ENCODE measurements at regions not wholly inside any gene's neighbourhood (a gene's known extent, or its start where the extent isn't known, plus 50 kb on each side); places are given as distances from the start of the nearest gene placed in this dataset.
"Not testable (repeated sequence)": the region's sequence is repeated elsewhere in the genome, so short reads cannot be mapped to it uniquely, and the experiment has no call there.

DNA sequence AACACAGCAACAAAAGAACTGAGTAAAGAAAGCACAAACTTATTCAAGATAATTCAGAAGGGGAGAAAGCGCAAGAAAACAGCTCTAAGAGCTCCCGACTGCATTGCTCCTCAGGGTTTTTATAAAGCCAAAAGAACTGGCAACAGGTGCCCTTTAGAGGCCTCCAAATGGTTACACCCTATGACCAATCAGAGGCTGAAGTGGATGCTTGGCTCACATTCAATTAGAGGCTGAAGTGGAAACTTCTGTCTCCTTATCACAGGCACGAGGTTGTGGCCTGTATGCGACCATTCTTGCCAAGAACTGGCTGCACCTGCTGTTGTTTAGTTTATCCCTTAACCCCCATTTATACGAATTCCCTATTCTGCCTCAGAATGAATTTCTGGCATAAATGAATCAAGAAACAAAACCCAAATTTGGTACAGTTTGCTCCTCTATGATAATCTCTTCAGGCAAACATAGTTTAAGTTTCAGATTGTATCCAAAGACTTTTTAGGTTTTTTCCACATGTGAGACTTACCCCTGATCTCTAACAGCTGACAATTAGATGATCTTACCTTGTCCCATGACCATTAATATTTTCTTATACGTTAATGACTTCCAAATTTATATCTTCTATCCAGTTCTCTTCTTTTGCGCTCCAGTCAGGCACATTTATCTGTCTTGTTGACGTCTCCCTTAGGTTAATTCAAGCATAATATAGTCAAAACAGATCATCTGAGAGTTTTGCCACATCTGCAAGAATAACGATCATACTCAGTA, 504.8 kb downstream of the NXPH1 start:
- DNase-seq: peak; percentile 69

- DNase-seq: no peak
Measured at GRCh38 chr7:8939446-8939845, 506.0 kb downstream of the NXPH1 start.

GRCh38 chr7:8963722-8964121, 530.3 kb downstream of the NXPH1 start:
- DNase-seq: no peak

- DNase-seq: no peak
Measured at GRCh38 chr7:8965177-8965576, 531.8 kb downstream of the NXPH1 start.

- no peak for DNase-seq
Measured at GRCh38 chr7:8973601-8974000, 540.2 kb downstream of the NXPH1 start.

- no peak for DNase-seq
Measured at GRCh38 chr7:8975681-8976080, 542.3 kb downstream of the NXPH1 start.

- DNase-seq: no peak
Measured at GRCh38 chr7:8982338-8982992, 549.1 kb downstream of the NXPH1 start.

- DNase-seq: no peak
Measured at GRCh38 chr7:8985255-8985654, 551.8 kb downstream of the NXPH1 start.

- no peak for DNase-seq
Measured at GRCh38 chr7:8988267-8988666, 554.9 kb downstream of the NXPH1 start.

DNA sequence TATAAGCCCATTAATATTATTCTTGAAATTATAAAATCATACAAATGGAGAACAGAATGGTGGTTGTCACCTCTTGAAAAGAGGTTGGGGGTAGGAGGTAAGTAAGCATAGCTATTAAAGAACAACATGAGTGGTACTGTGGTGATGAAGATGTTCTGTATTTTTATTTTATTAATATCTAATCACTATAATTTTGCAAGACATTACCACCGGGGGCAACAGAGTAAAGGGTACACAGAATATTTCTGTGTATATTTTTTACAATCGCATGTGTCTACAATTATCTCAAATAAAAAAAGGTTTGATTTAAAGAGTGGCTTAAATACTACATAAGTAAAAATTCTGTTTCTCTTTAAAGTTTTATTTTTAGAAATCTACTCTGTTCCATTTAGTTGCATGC, 557.8 kb downstream of the NXPH1 start:
- no peak for DNase-seq

DNA sequence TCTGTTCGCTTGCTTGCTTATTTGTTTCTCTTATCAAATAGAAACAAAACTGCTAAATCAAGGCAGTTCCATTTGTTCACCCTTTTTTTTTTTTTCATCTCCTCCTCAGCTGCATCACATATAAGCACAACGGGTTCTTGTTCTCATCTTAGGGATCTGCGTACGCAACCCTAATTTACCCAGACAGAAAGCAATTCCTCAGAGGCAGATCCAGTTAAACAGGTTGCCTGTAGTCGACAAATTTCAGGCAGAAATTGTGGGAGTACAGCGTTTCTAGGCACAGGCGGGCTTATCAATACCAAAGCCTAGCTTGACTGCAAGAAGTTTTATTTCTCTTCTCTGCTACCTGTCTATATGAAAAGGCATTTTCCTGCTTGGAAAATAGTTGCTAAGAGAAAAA, 565.4 kb downstream of the NXPH1 start:
- no peak for DNase-seq

- DNase-seq: no peak
Measured at GRCh38 chr7:9013940-9014339, 580.5 kb downstream of the NXPH1 start.

DNA sequence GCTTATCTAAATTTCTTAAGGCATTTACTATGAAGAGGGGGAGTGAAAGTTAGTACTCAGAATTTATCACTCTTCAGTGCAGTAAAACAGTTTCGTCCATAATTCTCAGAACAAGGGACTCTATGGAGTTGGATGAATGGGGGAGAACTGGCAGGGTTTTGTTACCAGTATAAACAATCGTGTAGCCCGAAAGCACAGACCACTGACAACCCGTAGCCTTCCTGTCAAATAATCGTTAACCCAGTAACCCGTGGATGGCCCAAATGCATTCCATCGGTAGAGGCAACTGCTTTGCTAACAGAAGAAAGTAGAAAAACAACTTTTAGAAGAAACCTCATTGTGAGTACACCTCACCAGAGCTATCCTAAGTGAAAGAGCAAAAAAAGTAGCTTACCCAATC, 583.9 kb downstream of the NXPH1 start:
- DNase-seq: no peak

DNA sequence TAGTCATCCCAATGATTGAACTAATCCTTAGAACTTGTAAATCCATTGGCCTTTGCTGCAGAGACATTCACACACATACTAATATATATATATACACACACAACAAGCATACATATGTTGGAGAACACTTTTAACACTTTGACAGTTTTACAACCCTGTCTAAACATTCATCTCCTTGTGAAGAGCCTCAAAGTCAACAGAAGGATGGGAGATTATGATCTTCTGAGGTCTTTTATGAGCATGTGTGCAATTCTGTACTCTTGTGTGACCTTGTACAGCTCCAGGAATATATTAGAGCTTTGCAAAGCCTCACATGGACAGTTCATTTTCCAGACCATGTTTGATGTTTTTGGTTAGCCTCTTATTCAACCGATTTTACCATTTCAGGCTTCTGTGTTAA, 589.0 kb downstream of the NXPH1 start:
- no peak for DNase-seq

- no peak for DNase-seq
Measured at GRCh38 chr7:9023675-9024294, 590.4 kb downstream of the NXPH1 start.

GRCh38 chr7:9026121-9026520, 592.7 kb downstream of the NXPH1 start:
- no peak for DNase-seq

DNA sequence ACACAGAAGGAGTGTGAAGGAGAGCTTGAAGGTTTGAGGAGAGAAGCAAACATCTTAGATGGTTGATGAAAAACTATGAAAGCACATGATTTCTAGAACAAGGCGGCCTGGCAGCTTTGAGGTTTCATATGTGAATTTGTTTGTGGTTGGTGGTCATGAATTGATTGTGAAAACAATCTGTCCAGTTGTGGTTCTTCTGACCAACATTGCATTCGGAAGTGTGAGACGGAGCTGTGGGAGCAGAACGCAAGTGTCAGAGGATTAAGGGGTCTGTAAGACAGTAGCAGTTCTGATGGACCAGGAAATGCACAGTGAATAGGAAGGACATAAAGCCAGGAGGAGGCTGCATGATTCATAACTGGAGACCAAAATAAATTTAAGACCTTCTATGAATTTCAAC, 594.6 kb downstream of the NXPH1 start:
- no peak for DNase-seq

DNA sequence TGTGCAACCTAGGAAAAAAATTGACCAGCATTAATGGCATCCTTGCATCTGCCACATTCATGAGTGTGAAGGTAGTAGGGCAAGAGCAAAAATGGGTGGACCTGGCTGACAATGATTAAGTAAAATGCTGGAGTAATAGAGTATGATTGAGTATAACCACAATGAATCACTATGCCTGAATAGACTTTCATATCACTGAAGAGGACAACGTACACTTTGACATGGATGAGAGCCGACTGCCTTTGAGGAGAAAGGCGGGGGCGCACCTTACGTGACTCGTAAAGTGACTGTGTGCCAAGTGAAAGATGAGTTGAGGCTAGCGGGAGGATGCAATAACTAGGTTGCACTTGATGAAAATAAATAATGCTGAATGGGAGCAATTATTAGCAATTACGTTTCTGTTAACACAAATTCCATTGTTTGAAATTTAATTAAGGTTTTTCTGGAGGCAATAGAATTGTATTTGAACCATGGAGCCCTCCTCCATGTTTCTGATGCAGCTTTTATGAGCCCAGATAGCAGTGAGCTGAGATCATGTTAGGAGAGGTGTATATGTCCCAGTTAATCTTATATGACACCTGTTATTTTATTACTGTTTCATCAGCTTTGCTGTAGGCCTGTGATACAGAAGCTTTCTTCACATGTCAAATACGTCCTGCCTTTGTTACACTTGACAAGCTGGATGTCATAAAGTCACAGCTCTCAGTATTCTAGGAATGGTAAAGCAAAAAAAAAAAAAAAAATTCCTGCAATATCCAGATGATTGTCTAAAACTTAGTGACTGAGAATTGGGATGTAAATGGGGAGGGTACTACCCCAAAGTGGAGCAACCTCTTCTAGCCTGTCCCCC, 596.5 kb downstream of the NXPH1 start:
- no peak for DNase-seq

GRCh38 chr7:9030976-9031375, 597.6 kb downstream of the NXPH1 start:
- no peak for DNase-seq

DNA sequence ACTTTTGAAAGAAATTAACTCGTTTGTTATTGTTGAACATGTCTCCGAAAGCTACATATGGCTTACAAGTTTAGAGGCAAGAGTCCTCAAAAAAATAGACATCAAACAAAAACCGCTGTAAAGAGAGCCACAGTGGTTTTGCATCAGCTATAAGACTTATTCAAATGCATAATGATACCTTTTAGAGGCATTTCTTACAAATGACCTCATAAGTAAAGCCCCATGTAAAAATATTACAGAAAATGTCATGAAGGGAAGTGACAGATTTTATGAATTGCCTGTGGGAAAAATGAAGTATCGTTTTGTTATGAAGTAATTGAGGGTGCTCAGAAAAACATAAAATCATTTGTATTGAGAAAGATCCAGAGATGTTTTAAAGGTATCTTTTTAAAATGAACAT, 598.0 kb downstream of the NXPH1 start:
- DNase-seq: no peak

DNA sequence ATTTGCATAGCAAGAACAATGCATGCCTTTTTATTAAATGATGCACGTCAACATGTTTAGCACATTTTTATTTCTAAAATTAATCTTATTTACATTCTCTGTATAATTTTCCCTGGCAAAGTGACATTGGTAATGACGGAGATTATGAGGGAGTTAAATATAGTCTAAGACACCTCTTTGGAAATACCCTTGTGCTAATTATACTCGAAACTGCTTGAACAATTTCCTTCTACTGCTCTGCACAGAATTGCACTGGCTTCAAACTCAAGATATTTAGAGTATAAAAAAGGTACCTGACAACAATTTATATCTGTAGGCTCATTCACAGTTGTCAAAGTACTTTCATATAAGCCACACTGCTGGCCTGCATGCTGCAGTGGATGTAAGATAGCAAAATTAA, 602.7 kb downstream of the NXPH1 start:
- no peak for DNase-seq

- DNase-seq: no peak
Measured at GRCh38 chr7:9071160-9071762, 637.9 kb downstream of the NXPH1 start.

- DNase-seq: not testable (repeated sequence)
Measured at GRCh38 chr7:9075774-9076173, 642.4 kb downstream of the NXPH1 start.
